ENCODE measurements at regions not wholly inside any gene's neighbourhood (a gene's known extent, or its start where the extent isn't known, plus 50 kb on each side); places are given as distances from the start of the nearest gene placed in this dataset.

DNA sequence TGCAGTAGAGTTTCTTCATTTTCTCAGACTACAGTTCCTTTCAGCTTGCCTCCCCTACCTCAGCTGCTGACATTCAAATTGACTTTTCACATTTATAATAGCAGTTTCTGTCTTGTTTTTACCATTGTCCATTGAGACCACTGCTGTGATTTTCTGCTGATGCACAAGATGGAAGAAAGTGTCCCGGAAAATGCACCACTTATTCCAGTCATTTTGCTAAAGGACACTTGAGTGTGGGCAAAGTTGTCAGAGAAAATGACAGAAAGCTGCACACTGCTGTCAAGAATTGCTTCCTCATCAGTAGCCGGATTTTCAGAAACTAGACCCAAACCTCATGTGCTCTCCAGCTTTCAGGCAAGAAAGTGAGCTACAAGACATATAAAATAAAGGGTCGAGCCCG, 546.2 kb upstream of the SETBP1 start:
- no peak overlapping the region for H2AFZ ChIP-seq (ENCODE audit: low read depth)
- H3K4me1 ChIP-seq (ENCODE audit: low read depth, poor library complexity, severe bottlenecking) = no peaks in the 10 kb centered on the region
- H3K36me3 ChIP-seq (ENCODE audit: insufficient read depth) = no peaks in the 10 kb centered on the region
- TF ChIP-seq, protein P1, sequence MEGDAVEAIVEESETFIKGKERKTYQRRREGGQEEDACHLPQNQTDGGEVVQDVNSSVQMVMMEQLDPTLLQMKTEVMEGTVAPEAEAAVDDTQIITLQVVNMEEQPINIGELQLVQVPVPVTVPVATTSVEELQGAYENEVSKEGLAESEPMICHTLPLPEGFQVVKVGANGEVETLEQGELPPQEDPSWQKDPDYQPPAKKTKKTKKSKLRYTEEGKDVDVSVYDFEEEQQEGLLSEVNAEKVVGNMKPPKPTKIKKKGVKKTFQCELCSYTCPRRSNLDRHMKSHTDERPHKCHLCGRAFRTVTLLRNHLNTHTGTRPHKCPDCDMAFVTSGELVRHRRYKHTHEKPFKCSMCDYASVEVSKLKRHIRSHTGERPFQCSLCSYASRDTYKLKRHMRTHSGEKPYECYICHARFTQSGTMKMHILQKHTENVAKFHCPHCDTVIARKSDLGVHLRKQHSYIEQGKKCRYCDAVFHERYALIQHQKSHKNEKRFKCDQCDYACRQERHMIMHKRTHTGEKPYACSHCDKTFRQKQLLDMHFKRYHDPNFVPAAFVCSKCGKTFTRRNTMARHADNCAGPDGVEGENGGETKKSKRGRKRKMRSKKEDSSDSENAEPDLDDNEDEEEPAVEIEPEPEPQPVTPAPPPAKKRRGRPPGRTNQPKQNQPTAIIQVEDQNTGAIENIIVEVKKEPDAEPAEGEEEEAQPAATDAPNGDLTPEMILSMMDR (conservative IDR thresholded peaks at IDR 0.05; ENCODE audit: low read depth, low read length) = no peak
- H3K4me2 ChIP-seq = no peak overlapping the region
- no peaks in the 10 kb centered on the region for H3K79me2 ChIP-seq (ENCODE audit: insufficient read depth, low read depth)
- no peak overlapping the region for H3K4me3 ChIP-seq (IDR thresholded peaks at IDR 0.05; ENCODE audit: insufficient read depth, low read depth, low read length)
- H3K27me3 ChIP-seq (ENCODE audit: insufficient read depth, low read depth) = no peaks in the 10 kb centered on the region
- H3K9ac ChIP-seq = no peak overlapping the region
- no peaks in the 10 kb centered on the region for H4K20me1 ChIP-seq (ENCODE audit: insufficient read depth)
- H3K27ac ChIP-seq = no peak overlapping the region

DNA sequence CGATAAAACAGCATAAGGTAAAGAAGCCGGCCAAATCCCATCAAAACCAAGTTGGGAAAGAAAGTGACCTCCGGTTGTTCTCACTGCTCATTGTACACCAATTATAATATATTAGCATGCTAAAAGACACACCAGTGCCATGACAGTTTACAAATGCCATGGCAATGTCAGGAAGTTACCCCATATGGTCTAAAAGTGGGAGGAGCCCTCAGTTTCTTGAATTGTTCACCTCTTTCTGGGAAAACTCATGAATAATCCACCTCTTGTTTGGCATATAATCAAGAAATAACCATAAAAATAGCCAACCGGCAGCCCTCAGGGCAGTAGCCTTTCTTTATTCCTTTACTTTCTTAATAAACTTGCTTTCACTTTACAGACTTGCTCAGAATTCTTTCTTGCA, 544.9 kb upstream of the SETBP1 start:
- H3K4me2 ChIP-seq = no peak overlapping the region
- H3K9ac ChIP-seq = no peak overlapping the region
- H2AFZ ChIP-seq (ENCODE audit: low read depth) = no peak overlapping the region
- no peaks in the 10 kb centered on the region for H3K4me1 ChIP-seq (ENCODE audit: low read depth, poor library complexity, severe bottlenecking)
- H3K36me3 ChIP-seq (ENCODE audit: insufficient read depth) = no peaks in the 10 kb centered on the region
- TF ChIP-seq, protein P1 (conservative IDR thresholded peaks at IDR 0.05; ENCODE audit: low read depth, low read length) = no peak
- H3K27me3 ChIP-seq (ENCODE audit: insufficient read depth, low read depth) = no peaks in the 10 kb centered on the region
- no peak overlapping the region for H3K27ac ChIP-seq
- no peak overlapping the region for H3K4me3 ChIP-seq (IDR thresholded peaks at IDR 0.05; ENCODE audit: insufficient read depth, low read depth, low read length)
- H3K79me2 ChIP-seq (ENCODE audit: insufficient read depth, low read depth) = no peaks in the 10 kb centered on the region
- H4K20me1 ChIP-seq (ENCODE audit: insufficient read depth) = no peaks in the 10 kb centered on the region

DNA sequence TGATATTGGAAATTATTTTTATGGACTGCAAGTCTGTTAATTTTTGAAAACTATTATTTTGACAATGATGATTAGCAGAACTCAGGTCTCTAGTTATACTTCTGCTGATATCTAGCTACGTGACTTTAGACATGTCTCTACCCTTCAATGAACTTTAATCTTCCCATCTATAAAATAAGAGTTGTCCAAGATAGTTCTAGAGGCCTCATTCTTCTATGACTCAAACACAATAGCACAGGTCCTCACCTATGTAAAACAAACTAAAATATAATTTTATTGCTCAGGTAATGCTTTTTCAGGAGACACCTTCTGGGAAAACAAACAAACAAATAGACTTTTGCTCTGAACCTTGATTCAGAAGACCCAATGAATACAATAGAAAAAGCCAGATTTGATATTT, 544.4 kb upstream of the SETBP1 start:
- no peaks in the 10 kb centered on the region for H4K20me1 ChIP-seq (ENCODE audit: insufficient read depth)
- no peak overlapping the region for H3K9ac ChIP-seq
- H3K79me2 ChIP-seq (ENCODE audit: insufficient read depth, low read depth) = no peaks in the 10 kb centered on the region
- H3K27me3 ChIP-seq (ENCODE audit: insufficient read depth, low read depth) = no peaks in the 10 kb centered on the region
- no peak overlapping the region for H2AFZ ChIP-seq (ENCODE audit: low read depth)
- H3K4me3 ChIP-seq (IDR thresholded peaks at IDR 0.05; ENCODE audit: insufficient read depth, low read depth, low read length) = no peak overlapping the region
- no peaks in the 10 kb centered on the region for H3K36me3 ChIP-seq (ENCODE audit: insufficient read depth)
- H3K4me1 ChIP-seq (ENCODE audit: low read depth, poor library complexity, severe bottlenecking) = no peaks in the 10 kb centered on the region
- TF ChIP-seq, protein P1 (conservative IDR thresholded peaks at IDR 0.05; ENCODE audit: low read depth, low read length) = no peak
- no peak overlapping the region for H3K4me2 ChIP-seq
- H3K27ac ChIP-seq = no peak overlapping the region

DNA sequence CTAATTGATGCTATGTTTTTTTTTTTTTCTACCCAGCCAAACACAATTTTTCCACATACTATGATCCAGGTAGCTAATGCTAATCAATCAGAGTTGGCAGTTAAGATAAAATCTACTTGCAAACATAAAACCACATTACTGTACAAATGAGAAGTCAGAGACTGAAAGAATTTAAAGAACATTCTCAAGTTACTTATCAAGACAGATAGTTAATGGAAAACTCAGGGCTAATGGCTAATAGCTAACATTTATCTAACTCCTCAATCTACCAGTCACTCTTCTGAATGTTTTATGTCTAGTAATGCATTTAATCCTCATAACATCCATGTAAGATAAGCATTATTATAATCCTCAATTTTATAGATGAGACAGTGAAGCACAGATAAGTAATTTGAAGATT, 537.6 kb upstream of the SETBP1 start:
- TF ChIP-seq, protein P1 (conservative IDR thresholded peaks at IDR 0.05; ENCODE audit: low read depth, low read length) = no peak
- H3K27me3 ChIP-seq (ENCODE audit: insufficient read depth, low read depth) = no peaks in the 10 kb centered on the region
- H3K4me1 ChIP-seq (ENCODE audit: low read depth, poor library complexity, severe bottlenecking) = no peaks in the 10 kb centered on the region
- H3K36me3 ChIP-seq (ENCODE audit: insufficient read depth) = no peaks in the 10 kb centered on the region; the same call in 1 of the 2 replicates
- H4K20me1 ChIP-seq (ENCODE audit: insufficient read depth) = no peaks in the 10 kb centered on the region
- H3K9ac ChIP-seq = no peak overlapping the region
- H2AFZ ChIP-seq (ENCODE audit: low read depth) = no peak overlapping the region
- no peaks in the 10 kb centered on the region for H3K79me2 ChIP-seq (ENCODE audit: insufficient read depth, low read depth)
- H3K4me2 ChIP-seq = no peak overlapping the region
- H3K27ac ChIP-seq = no peak overlapping the region
- no peak overlapping the region for H3K4me3 ChIP-seq (IDR thresholded peaks at IDR 0.05; ENCODE audit: insufficient read depth, low read depth, low read length)

All from KMS-11 (cell line).